ENCODE measurements at regions not wholly inside any gene's neighbourhood (a gene's known extent, or its start where the extent isn't known, plus 50 kb on each side); places are given as distances from the start of the nearest gene placed in this dataset.

- TF ChIP-seq EZH2phosphoT487 (conservative IDR thresholded peaks at IDR 0.05; ENCODE audit: low read length): no peak
- TF ChIP-seq CTCF (IDR thresholded peaks at IDR 0.05; ENCODE audit: insufficient read depth, low read length, poor library complexity, severe bottlenecking): no peak
Measured at GRCh38 chr17:77897741-77898301, 60.7 kb upstream of the TNRC6C start.
